Ishikawa (cell line): ENCODE measurements at regions not wholly inside any gene's neighbourhood (a gene's known extent, or its start where the extent isn't known, plus 50 kb on each side); places are given as distances from the start of the nearest gene placed in this dataset.

Source experiments
- CEBPB ChIP-seq: IDR thresholded peaks from 2 replicates; pipeline ENCODE4 v1.6.1; 2012
- CREB1 ChIP-seq: IDR thresholded peaks from 2 replicates; pipeline ENCODE4 v1.6.1; 2012; ENCODE audit warnings: low read depth
- EGR1 ChIP-seq: IDR thresholded peaks from 2 replicates; pipeline ENCODE4 v1.6.1; 2012
- EP300 ChIP-seq: IDR thresholded peaks from 2 replicates; pipeline ENCODE4 v1.6.1; 2012; ENCODE audit warnings: borderline replicate concordance
- FOXM1 ChIP-seq: IDR thresholded peaks from 2 replicates; pipeline ENCODE4 v1.6.1; 2012; ENCODE audit warnings: low read depth, borderline replicate concordance
- MAX ChIP-seq: IDR thresholded peaks from 2 replicates; pipeline ENCODE4 v1.6.1; 2012
- NFIC ChIP-seq: IDR thresholded peaks from 2 replicates; pipeline ENCODE4 v1.6.1; 2012
- RAD21 ChIP-seq: IDR thresholded peaks from 2 replicates; pipeline ENCODE4 v1.6.1; 2012; ENCODE audit warnings: low read depth
- REST ChIP-seq: IDR thresholded peaks from 2 replicates; pipeline ENCODE4 v1.6.1; 2012; ENCODE audit warnings: low read depth, mild to moderate bottlenecking
- TAF1 ChIP-seq: IDR thresholded peaks from 2 replicates; pipeline ENCODE4 v1.6.1; 2012; ENCODE audit warnings: low read depth, mild to moderate bottlenecking
- TCF12 ChIP-seq: IDR thresholded peaks from 2 replicates; pipeline ENCODE4 v1.6.1; 2012; ENCODE audit warnings: low read depth
- TEAD4 ChIP-seq: IDR thresholded peaks from 2 replicates; pipeline ENCODE4 v1.6.1; 2012
- USF1 ChIP-seq: IDR thresholded peaks from 2 replicates; pipeline ENCODE4 v1.6.1; 2012
- YY1 ChIP-seq: IDR thresholded peaks from 2 replicates; pipeline ENCODE4 v1.6.1; 2012; ENCODE audit warnings: low read depth
- ZBTB7A ChIP-seq: IDR thresholded peaks from 2 replicates; pipeline ENCODE4 v1.6.1; 2012; ENCODE audit warnings: low read depth

GRCh38 chrX:34826964-34827363, 115.6 kb upstream of the FAM47B start:
- TF ChIP-seq REST (no peak), EP300 (no peak), NFIC (no peak), FOXM1 (no peak), MAX (no peak), YY1 (no peak), TAF1 (no peak), CREB1 (no peak), RAD21 (no peak), TEAD4 (no peak), USF1 (no peak), EGR1 (no peak), CEBPB (no peak)

GRCh38 chrX:34839451-34839850, 103.1 kb upstream of the FAM47B start:
- TF ChIP-seq MAX = no peak
- no peak for TF ChIP-seq ZBTB7A

- TF ChIP-seq USF1 (no peak), TAF1 (no peak), NFIC (no peak), REST (no peak), ZBTB7A (no peak), EP300 (no peak), RAD21 (no peak), CREB1 (no peak), FOXM1 (no peak), EGR1 (no peak)
Observed at GRCh38 chrX:34848281-34848680, 94.3 kb upstream of the FAM47B start.

- no peak for TF ChIP-seq CREB1
- TF ChIP-seq TCF12 = no peak
- TF ChIP-seq REST = no peak
- TF ChIP-seq RAD21 = no peak
- TF ChIP-seq FOXM1 = no peak
- no peak for TF ChIP-seq ZBTB7A
- no peak for TF ChIP-seq MAX
- TF ChIP-seq TAF1 = no peak
- no peak for TF ChIP-seq EP300
- TF ChIP-seq TEAD4 = no peak
Observed at GRCh38 chrX:34849371-34849770, 93.2 kb upstream of the FAM47B start.

GRCh38 chrX:34859191-34859590, 83.4 kb upstream of the FAM47B start:
- TF ChIP-seq ZBTB7A = no peak

- no peak for TF ChIP-seq NFIC
- no peak for TF ChIP-seq TEAD4
- no peak for TF ChIP-seq CEBPB
- no peak for TF ChIP-seq CREB1
- TF ChIP-seq FOXM1 = no peak
- no peak for TF ChIP-seq TAF1
- TF ChIP-seq USF1 = no peak
- no peak for TF ChIP-seq MAX
- TF ChIP-seq TCF12 = no peak
- TF ChIP-seq ZBTB7A = no peak
- no peak for TF ChIP-seq RAD21
- TF ChIP-seq REST = no peak
- TF ChIP-seq YY1 = no peak
- TF ChIP-seq EGR1 = no peak
- no peak for TF ChIP-seq EP300
Observed at GRCh38 chrX:34863906-34864305, 78.7 kb upstream of the FAM47B start.
